ENCODE measurements at regions not wholly inside any gene's neighbourhood (a gene's known extent, or its start where the extent isn't known, plus 50 kb on each side); places are given as distances from the start of the nearest gene placed in this dataset.

GRCh38 chr6:167226791-167227190, 64.3 kb upstream of the UNC93A start:
- POLR2A ChIA-PET: no interaction called here

DNA sequence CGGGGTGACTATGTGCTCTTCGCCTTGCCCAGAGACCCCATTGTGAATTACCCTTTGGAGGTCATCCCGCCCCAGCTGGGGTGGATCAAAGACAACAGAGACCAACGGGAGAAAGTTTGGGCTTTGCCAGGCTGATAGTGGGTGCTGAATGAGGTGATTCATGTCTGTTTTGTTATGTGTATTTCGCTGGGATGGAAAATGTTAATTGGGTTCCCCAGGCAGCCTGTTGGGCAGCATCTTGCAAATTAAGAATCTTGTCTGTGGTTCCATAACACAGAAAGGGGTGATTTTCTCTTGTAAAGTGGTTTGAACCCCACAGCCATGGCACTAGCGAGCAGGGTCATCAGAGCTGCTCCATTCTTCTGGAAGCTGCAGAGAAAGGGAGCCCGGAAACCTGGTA, 63.1 kb upstream of the UNC93A start:
- Mint-ChIP-seq H3K27ac (no peak overlapping the region), H3K4me1 (ENCODE audit: low read depth) (no peaks in the 10 kb centered on the region), H3K9me3 (no peaks in the 10 kb centered on the region), H3K36me3 (ENCODE audit: low read depth) (no peaks in the 10 kb centered on the region), H3K4me3 (no peak overlapping the region), H3K27me3 (peaks cover 43% of the 10 kb centered on the region)
- TF ChIP-seq CTCF (IDR thresholded peaks at IDR 0.05): no peak
- Histone ChIP-seq H3K27me3 (ENCODE audit: control insufficient read depth in 1 of 2, insufficient read depth in 2 of 2, low read length in 2 of 2) (peaks cover 5 to 28% of the 10 kb centered on the region in 2 experiments), H3K9me3 (ENCODE audit: control insufficient read depth in 1 of 2, insufficient read depth in 1 of 2, low read length in 2 of 2) (no peaks in the 10 kb centered on the region), H3K36me3 (ENCODE audit: insufficient read depth, low read length) (no peaks in the 10 kb centered on the region), H3K4me1 (ENCODE audit: insufficient read depth, low read length) (no peaks in the 10 kb centered on the region), H3K4me3 (ENCODE audit: low read length) (no peak overlapping the region), H3K27ac (ENCODE audit: low read depth in 1 of 2, low read length in 2 of 2) (no peak overlapping the region)
- DNase-seq (no peak), ATAC-seq (ENCODE audit: poor library complexity) (no peak)
- ChIA-PET CTCF (no interaction called here), POLR2A (no interaction called here)
- intact Hi-C loops (cut with DNase I, micrococcal nuclease): no loop called here

More at GRCh38 chr6:167226791-167227190, 64.3 kb upstream of the UNC93A start:
- peaks cover 36% of the 10 kb centered on the region for H3K27me3 Mint-ChIP-seq
- intact Hi-C loops (cut with DNase I, micrococcal nuclease): no loop called here
- H3K4me1 Mint-ChIP-seq (ENCODE audit: low read depth): no peaks in the 10 kb centered on the region
- DNase-seq: no peak
- Histone ChIP-seq H3K27ac (ENCODE audit: low read depth in 1 of 2, low read length in 2 of 2) (no peak overlapping the region), H3K4me3 (ENCODE audit: low read length) (no peak overlapping the region), H3K9me3 (ENCODE audit: control insufficient read depth in 1 of 2, insufficient read depth in 1 of 2, low read length in 2 of 2) (no peaks in the 10 kb centered on the region), H3K27me3 (ENCODE audit: control insufficient read depth in 1 of 2, insufficient read depth in 2 of 2, low read length in 2 of 2) (peaks cover 5 to 24% of the 10 kb centered on the region in 2 experiments), H3K36me3 (ENCODE audit: insufficient read depth, low read length) (no peaks in the 10 kb centered on the region), H3K4me1 (ENCODE audit: insufficient read depth, low read length) (no peaks in the 10 kb centered on the region)
- H3K9me3 Mint-ChIP-seq: no peaks in the 10 kb centered on the region
- H3K36me3 Mint-ChIP-seq (ENCODE audit: low read depth): no peaks in the 10 kb centered on the region
- TF ChIP-seq CTCF (IDR thresholded peaks at IDR 0.05): no peak
- CTCF ChIA-PET: no interaction called here
- no peak for ATAC-seq (ENCODE audit: poor library complexity)
- no peak overlapping the region for H3K4me3 Mint-ChIP-seq
- H3K27ac Mint-ChIP-seq: no peak overlapping the region

DNA sequence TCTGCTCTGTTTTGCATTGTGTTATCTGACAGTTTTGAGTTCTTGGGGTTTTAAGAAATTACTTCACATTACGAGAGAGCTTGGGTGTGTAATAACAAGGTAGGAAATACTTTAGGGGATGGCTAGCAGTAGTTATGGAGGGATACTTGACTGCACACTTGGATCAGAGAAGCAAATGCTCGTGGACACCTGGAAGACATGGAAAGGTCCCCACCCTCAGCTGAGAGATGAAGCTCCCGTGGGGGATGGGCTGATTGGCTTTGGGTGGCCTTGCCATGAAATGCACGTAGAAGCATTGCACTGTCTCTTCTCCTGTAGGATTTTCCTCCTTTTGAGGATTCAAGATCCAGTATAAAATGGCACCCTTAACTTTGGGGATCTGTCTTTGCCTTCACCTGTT, 61.5 kb upstream of the UNC93A start:
- ATAC-seq (ENCODE audit: poor library complexity) (no peak), DNase-seq (no peak)
- Mint-ChIP-seq H3K27ac (no peak overlapping the region), H3K36me3 (ENCODE audit: low read depth) (no peaks in the 10 kb centered on the region), H3K27me3 (peaks cover 57% of the 10 kb centered on the region), H3K9me3 (no peaks in the 10 kb centered on the region), H3K4me1 (ENCODE audit: low read depth) (peaks cover under 1% of the 10 kb centered on the region), H3K4me3 (no peak overlapping the region)
- CTCF ChIA-PET: no interaction called here
- intact Hi-C loops (cut with DNase I, micrococcal nuclease): no loop called here
- POLR2A ChIA-PET: no interaction called here
- no peaks in the 10 kb centered on the region for H3K36me3 ChIP-seq (ENCODE audit: insufficient read depth, low read length)
- H3K9me3 ChIP-seq (ENCODE audit: control insufficient read depth in 1 of 2, insufficient read depth in 1 of 2, low read length in 2 of 2): no peaks in the 10 kb centered on the region
- no peak overlapping the region for H3K27ac ChIP-seq (ENCODE audit: low read depth in 1 of 2, low read length in 2 of 2)
- no peak overlapping the region for H3K4me3 ChIP-seq (ENCODE audit: low read length)
- H3K4me1 ChIP-seq (ENCODE audit: insufficient read depth, low read length): no peaks in the 10 kb centered on the region
- TF ChIP-seq CTCF (IDR thresholded peaks at IDR 0.05): no peak
- peaks cover 5 to 34% of the 10 kb centered on the region in 2 experiments for H3K27me3 ChIP-seq (ENCODE audit: control insufficient read depth in 1 of 2, insufficient read depth in 2 of 2, low read length in 2 of 2)

All from CD4-positive, alpha-beta T cell (primary cell).